ENCODE measurements at regions not wholly inside any gene's neighbourhood (a gene's known extent, or its start where the extent isn't known, plus 50 kb on each side); places are given as distances from the start of the nearest gene placed in this dataset.

GRCh38 chr4:177057186-177057585 is 252.5 kb upstream of the NEIL3 start:
- TF ChIP-seq CTCF (IDR thresholded peaks at IDR 0.05; ENCODE audit: low read depth, low read length), result no peak
- no peak for TF ChIP-seq MAX (IDR thresholded peaks at IDR 0.05; ENCODE audit: low read depth, low read length)
- no peak for TF ChIP-seq POLR2A (IDR thresholded peaks at IDR 0.05; ENCODE audit: extremely low read depth, insufficient read length)
- no peak for TF ChIP-seq MYC (IDR thresholded peaks at IDR 0.05; ENCODE audit: low read depth, low read length)

All from NB4 (cell line).